GM23338 (cell line): ENCODE measurements at regions not wholly inside any gene's neighbourhood (a gene's known extent, or its start where the extent isn't known, plus 50 kb on each side); places are given as distances from the start of the nearest gene placed in this dataset.

ENCODE experiments used
- ATAC-seq: fragments of 200-7000 bp; cut with Tn5 transposase; 3 replicates; pipeline ENCODE4 v1.9.1; 2020
- DNase-seq: peaks from one replicate; pipeline ENCODE4 v3.0.0-alpha.2; 2015; ENCODE audit warnings: low spot score
- H2AFZ ChIP-seq: fragments of 200-600 bp; sonication (generic); 2 replicates; pipeline ENCODE4 v1.8.0; 2016; ENCODE audit warnings: antibody characterized with exemption, mild to moderate bottlenecking, moderate library complexity
- H3F3A ChIP-seq: fragments of 200-600 bp; sonication (generic); replicated peaks from 2 replicates; pipeline ENCODE4 v1.8.0; 2017; ENCODE audit warnings: antibody characterized with exemption, mixed run types, low read depth
- H3K27ac ChIP-seq: fragments of 200-600 bp; sonication (generic); 2 replicates; pipeline ENCODE4 v1.6.1; 2016; ENCODE audit warnings: low read depth
- H3K27me3 ChIP-seq: fragments of 200-600 bp; sonication (generic); 2 replicates; pipeline ENCODE4 v1.8.0; 2016; ENCODE audit warnings: mild to moderate bottlenecking, mixed run types, moderate library complexity; ENCODE audit not compliant: insufficient read depth
- H3K36me3 ChIP-seq: fragments of 200-600 bp; sonication (generic); 2 replicates; pipeline ENCODE4 v1.8.0; 2016; ENCODE audit warnings: mild to moderate bottlenecking; ENCODE audit not compliant: insufficient read depth
- H3K4me1 ChIP-seq: fragments of 200-600 bp; sonication (generic); 2 replicates; pipeline ENCODE4 v1.8.0; 2016; ENCODE audit warnings: mild to moderate bottlenecking, moderate library complexity; ENCODE audit not compliant: insufficient read depth
- H3K4me2 ChIP-seq: fragments of 200-600 bp; sonication (generic); 2 replicates; pipeline ENCODE4 v1.7.1; 2017; ENCODE audit warnings: mixed run types
- H3K4me3 ChIP-seq: fragments of 200-600 bp; sonication (generic); 2 replicates; pipeline ENCODE4 v1.6.1; 2016; ENCODE audit warnings: mixed run types
- H3K79me2 ChIP-seq: fragments of 200-600 bp; sonication (generic); replicated peaks from 2 replicates; pipeline ENCODE4 v1.8.0; 2017; ENCODE audit warnings: mild to moderate bottlenecking; ENCODE audit not compliant: insufficient read depth
- H3K9me2 ChIP-seq: fragments of 200-600 bp; sonication (generic); 2 replicates; pipeline ENCODE4 v1.8.0; 2017; ENCODE audit not compliant: insufficient read depth
- H4K20me1 ChIP-seq: fragments of 200-600 bp; sonication (generic); replicated peaks from 2 replicates; pipeline ENCODE4 v1.8.0; 2017; ENCODE audit warnings: mild to moderate bottlenecking; ENCODE audit not compliant: insufficient read depth
- H3K27ac Mint-ChIP-seq: 2 replicates; pipeline ENCODE4 v1.8.0; 2020; ENCODE audit warnings: inconsistent platforms, mild to moderate bottlenecking, moderate library complexity, mixed read lengths
- H3K27me3 Mint-ChIP-seq: 3 replicates; pipeline ENCODE4 v1.8.0; 2022; ENCODE audit warnings: low read depth, mild to moderate bottlenecking, moderate library complexity, mixed read lengths, inconsistent platforms; ENCODE audit not compliant: insufficient read depth, poor library complexity
- H3K36me3 Mint-ChIP-seq: 3 replicates; pipeline ENCODE4 v1.8.0; 2021; ENCODE audit warnings: low read depth, mild to moderate bottlenecking, inconsistent platforms, moderate library complexity, mixed read lengths
- H3K4me1 Mint-ChIP-seq: 3 replicates; pipeline ENCODE4 v1.8.0; 2020; ENCODE audit warnings: mild to moderate bottlenecking, inconsistent platforms, mixed read lengths
- H3K4me3 Mint-ChIP-seq: 3 replicates; pipeline ENCODE4 v1.8.0; 2021; ENCODE audit warnings: moderate library complexity, mild to moderate bottlenecking, inconsistent platforms, mixed read lengths
- H3K9me3 Mint-ChIP-seq: 3 replicates; pipeline ENCODE4 v1.8.0; 2020; ENCODE audit warnings: moderate library complexity, mild to moderate bottlenecking, inconsistent platforms, mixed read lengths
- CREB1 ChIP-seq: fragments of 250-450 bp; sonication (Bioruptor Pico); IDR thresholded peaks from 2 replicates; pipeline ENCODE4 v1.5.0; 2020; ENCODE audit warnings: low read depth, mild to moderate bottlenecking, moderate library complexity
- EZH2 ChIP-seq: fragments of 200-600 bp; sonication (generic); IDR thresholded peaks from one replicate; pipeline ENCODE4 v1.8.0; 2017; ENCODE audit warnings: antibody characterized with exemption, mild to moderate bottlenecking, low read depth; ENCODE audit not compliant: unreplicated experiment
- EZH2phosphoT487 ChIP-seq: fragments of 200-600 bp; sonication (generic); IDR thresholded peaks from one replicate; pipeline ENCODE4 v1.8.1; 2018; ENCODE audit warnings: antibody characterized with exemption; ENCODE audit not compliant: unreplicated experiment
- JUNB ChIP-seq: IDR thresholded peaks from one replicate; pipeline ENCODE4 v1.6.1; 2016; ENCODE audit warnings: antibody characterized with exemption; ENCODE audit not compliant: unreplicated experiment
- POLR2AphosphoS5 ChIP-seq: IDR thresholded peaks from 2 replicates; pipeline ENCODE4 v1.6.1; 2016; ENCODE audit warnings: antibody characterized with exemption, low read depth
- ZNF114 ChIP-seq: fragments of 250-450 bp; sonication (Bioruptor Pico); IDR thresholded peaks from 2 replicates; pipeline ENCODE4 v1.5.0; 2020; ENCODE audit warnings: mild to moderate bottlenecking, moderate library complexity
- ZNF331 ChIP-seq: fragments of 250-450 bp; sonication (Bioruptor Pico); IDR thresholded peaks from 2 replicates; pipeline ENCODE4 v1.5.0; 2020; ENCODE audit warnings: low read depth, mild to moderate bottlenecking, moderate library complexity
- TF ChIP-seq, protein P1 (sequence below), 2 experiments: fragments of 200-600 bp in 1 of 2; sonication (generic) in 1 of 2; conservative IDR thresholded peaks; 2 replicates each; pipeline versions ENCODE4 v1.5.1 to v1.6.1; 2016 to 2017; ENCODE audit warnings: antibody characterized with exemption in 2 of 2, low read depth in 2 of 2, mild to moderate bottlenecking in 2 of 2, moderate library complexity in 1 of 2
- TF ChIP-seq, protein P2 (sequence below): IDR thresholded peaks from 2 replicates; pipeline ENCODE4 v1.6.1; 2016; ENCODE audit warnings: antibody characterized with exemption
- TF ChIP-seq, protein P3 (sequence below): IDR thresholded peaks from one replicate; pipeline ENCODE4 v1.6.1; 2018; ENCODE audit warnings: antibody characterized with exemption; ENCODE audit not compliant: unreplicated experiment

DNA sequence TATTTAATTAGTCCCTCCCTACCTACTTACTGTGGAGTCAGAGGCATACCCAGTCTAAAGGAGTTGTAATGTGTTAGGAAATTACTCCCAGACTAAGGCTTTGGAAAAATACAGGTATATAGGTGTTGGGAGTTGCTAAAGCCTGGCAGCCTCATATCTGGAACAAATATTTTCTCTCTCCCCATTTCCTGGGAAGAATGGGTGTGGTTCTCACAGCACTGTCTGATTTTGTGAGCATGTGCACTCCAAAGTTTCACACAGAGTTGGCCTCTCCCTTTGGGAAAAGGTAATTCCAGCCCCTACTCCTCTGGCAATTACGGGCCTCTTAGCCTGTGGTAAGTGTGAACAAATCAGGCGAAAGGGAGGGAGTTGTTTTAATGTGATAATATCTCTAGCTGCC lies 187.0 kb downstream of the MID1IP1 start:
- H3K27me3 ChIP-seq: no peaks in the 10 kb centered on the region
- DNase-seq (no peak), ATAC-seq (no peak)
- H3K4me3 ChIP-seq: no peak overlapping the region
- peaks cover 9% of the 10 kb centered on the region for H3K4me1 Mint-ChIP-seq
- no peaks in the 10 kb centered on the region for H3K79me2 ChIP-seq
- no peak overlapping the region for H3K27ac ChIP-seq
- no peak overlapping the region for H3K4me2 ChIP-seq
- no peaks in the 10 kb centered on the region; the same call in 2 of the 3 replicates for H3K9me3 Mint-ChIP-seq
- no peaks in the 10 kb centered on the region for H3K27me3 Mint-ChIP-seq
- H3K36me3 ChIP-seq: no peaks in the 10 kb centered on the region
- H3K27ac Mint-ChIP-seq: no peak overlapping the region
- H2AFZ ChIP-seq: no peak overlapping the region
- no peaks in the 10 kb centered on the region for H3F3A ChIP-seq
- H3K4me3 Mint-ChIP-seq: no peak overlapping the region
- H3K4me1 ChIP-seq: no peaks in the 10 kb centered on the region
- no peaks in the 10 kb centered on the region for H3K9me2 ChIP-seq
- no peaks in the 10 kb centered on the region for H3K36me3 Mint-ChIP-seq
- H4K20me1 ChIP-seq: no peaks in the 10 kb centered on the region
- no peak for TF ChIP-seq ZNF331 (CRISPR knock-in tag)
- TF ChIP-seq CREB1: no peak

DNA sequence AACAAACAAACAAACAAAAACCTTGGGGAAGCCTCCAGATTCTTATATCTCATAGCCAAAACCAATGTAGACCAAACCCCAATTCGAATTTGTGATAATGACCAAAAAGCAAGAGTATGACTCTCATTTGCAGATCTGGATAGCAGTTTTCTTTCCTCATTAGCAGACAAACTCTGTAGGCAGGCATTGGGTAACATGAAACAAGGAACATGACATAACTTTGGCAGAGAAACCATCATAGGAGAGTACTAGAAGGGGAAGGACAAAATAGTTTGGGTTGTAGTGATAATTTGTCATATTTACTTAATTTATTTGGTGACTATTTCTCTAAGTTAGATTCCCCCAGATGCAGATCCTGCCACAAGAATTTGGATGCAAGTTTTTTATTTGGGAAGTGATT lies 187.8 kb downstream of the MID1IP1 start:
- Histone ChIP-seq H3K36me3 (no peaks in the 10 kb centered on the region), H3K79me2 (no peaks in the 10 kb centered on the region), H3K27me3 (no peaks in the 10 kb centered on the region), H3K27ac (no peak overlapping the region), H3K4me1 (no peaks in the 10 kb centered on the region), H3F3A (no peaks in the 10 kb centered on the region), H4K20me1 (no peaks in the 10 kb centered on the region), H3K9me2 (no peaks in the 10 kb centered on the region), H3K4me2 (no peak overlapping the region), H3K4me3 (no peak overlapping the region), H2AFZ (no peak overlapping the region)
- no peaks in the 10 kb centered on the region for H3K36me3 Mint-ChIP-seq
- no peaks in the 10 kb centered on the region for H3K27me3 Mint-ChIP-seq
- ATAC-seq (no peak), DNase-seq (no peak)
- peaks cover 9% of the 10 kb centered on the region for H3K4me1 Mint-ChIP-seq
- no peak overlapping the region for H3K27ac Mint-ChIP-seq
- H3K9me3 Mint-ChIP-seq: no peaks in the 10 kb centered on the region; the same call in 2 of the 3 replicates
- no peak for TF ChIP-seq EZH2phosphoT487
- H3K4me3 Mint-ChIP-seq: no peak overlapping the region

DNA sequence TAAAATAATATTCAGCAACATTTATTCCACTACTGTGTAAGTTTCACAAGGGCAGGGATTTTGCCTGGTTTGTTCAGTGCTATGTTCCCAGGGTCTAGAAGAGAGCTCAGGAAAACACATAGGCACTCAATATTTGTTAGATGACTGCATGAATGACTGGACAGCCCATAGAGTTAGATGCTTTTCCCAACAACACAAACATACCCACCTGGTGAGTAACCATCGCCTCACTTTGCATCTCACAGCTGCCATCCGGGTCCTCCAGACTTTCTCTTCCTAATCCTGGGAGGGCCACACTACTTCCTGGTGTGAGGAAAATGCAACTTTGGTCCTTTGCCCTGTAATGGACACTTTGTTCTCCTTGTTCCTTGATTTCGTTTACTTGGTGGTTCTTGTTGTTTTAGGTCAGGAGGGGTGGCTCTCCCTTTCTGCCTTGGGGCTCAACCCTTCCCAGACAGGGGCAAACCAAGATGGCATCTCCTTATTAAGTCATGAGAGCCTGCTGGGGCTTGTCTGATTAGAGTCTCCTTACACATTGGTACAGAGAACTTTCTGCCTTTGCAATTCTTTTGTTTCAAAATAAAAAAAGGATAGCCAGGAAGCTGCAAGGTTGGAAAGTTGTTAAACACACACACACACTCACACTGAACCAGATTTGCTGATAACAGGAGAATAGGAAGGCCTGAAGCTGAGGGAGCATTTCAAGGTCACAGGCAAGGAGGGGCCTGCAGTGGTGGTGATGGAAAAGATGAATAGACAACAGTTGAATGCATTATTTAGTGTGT lies 190.6 kb downstream of the MID1IP1 start:
- H3K4me2 ChIP-seq: no peak overlapping the region
- H4K20me1 ChIP-seq: no peaks in the 10 kb centered on the region
- no peaks in the 10 kb centered on the region; the same call in 2 of the 3 replicates for H3K4me1 Mint-ChIP-seq
- no peaks in the 10 kb centered on the region for H3K4me1 ChIP-seq
- H3K9me3 Mint-ChIP-seq: no peaks in the 10 kb centered on the region; the same call in 2 of the 3 replicates
- ATAC-seq (no peak), DNase-seq (no peak)
- no peaks in the 10 kb centered on the region for H3K36me3 ChIP-seq
- H3K27me3 Mint-ChIP-seq: no peaks in the 10 kb centered on the region
- H3K9me2 ChIP-seq: no peaks in the 10 kb centered on the region
- no peaks in the 10 kb centered on the region for H3F3A ChIP-seq
- H3K27ac ChIP-seq: no peak overlapping the region
- no peaks in the 10 kb centered on the region for H3K79me2 ChIP-seq
- no peak for TF ChIP-seq ZNF114 (CRISPR knock-in tag)
- TF ChIP-seq JUNB: no peak
- TF ChIP-seq, protein P1, sequence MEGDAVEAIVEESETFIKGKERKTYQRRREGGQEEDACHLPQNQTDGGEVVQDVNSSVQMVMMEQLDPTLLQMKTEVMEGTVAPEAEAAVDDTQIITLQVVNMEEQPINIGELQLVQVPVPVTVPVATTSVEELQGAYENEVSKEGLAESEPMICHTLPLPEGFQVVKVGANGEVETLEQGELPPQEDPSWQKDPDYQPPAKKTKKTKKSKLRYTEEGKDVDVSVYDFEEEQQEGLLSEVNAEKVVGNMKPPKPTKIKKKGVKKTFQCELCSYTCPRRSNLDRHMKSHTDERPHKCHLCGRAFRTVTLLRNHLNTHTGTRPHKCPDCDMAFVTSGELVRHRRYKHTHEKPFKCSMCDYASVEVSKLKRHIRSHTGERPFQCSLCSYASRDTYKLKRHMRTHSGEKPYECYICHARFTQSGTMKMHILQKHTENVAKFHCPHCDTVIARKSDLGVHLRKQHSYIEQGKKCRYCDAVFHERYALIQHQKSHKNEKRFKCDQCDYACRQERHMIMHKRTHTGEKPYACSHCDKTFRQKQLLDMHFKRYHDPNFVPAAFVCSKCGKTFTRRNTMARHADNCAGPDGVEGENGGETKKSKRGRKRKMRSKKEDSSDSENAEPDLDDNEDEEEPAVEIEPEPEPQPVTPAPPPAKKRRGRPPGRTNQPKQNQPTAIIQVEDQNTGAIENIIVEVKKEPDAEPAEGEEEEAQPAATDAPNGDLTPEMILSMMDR (conservative IDR thresholded peaks at IDR 0.05; ENCODE audit: low read depth in 2 of 2): no peak
- TF ChIP-seq, protein P2, sequence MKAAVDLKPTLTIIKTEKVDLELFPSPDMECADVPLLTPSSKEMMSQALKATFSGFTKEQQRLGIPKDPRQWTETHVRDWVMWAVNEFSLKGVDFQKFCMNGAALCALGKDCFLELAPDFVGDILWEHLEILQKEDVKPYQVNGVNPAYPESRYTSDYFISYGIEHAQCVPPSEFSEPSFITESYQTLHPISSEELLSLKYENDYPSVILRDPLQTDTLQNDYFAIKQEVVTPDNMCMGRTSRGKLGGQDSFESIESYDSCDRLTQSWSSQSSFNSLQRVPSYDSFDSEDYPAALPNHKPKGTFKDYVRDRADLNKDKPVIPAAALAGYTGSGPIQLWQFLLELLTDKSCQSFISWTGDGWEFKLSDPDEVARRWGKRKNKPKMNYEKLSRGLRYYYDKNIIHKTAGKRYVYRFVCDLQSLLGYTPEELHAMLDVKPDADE: no peak
- no peak for TF ChIP-seq EZH2phosphoT487
- TF ChIP-seq ZNF331 (CRISPR knock-in tag): no peak
- TF ChIP-seq, protein P3, sequence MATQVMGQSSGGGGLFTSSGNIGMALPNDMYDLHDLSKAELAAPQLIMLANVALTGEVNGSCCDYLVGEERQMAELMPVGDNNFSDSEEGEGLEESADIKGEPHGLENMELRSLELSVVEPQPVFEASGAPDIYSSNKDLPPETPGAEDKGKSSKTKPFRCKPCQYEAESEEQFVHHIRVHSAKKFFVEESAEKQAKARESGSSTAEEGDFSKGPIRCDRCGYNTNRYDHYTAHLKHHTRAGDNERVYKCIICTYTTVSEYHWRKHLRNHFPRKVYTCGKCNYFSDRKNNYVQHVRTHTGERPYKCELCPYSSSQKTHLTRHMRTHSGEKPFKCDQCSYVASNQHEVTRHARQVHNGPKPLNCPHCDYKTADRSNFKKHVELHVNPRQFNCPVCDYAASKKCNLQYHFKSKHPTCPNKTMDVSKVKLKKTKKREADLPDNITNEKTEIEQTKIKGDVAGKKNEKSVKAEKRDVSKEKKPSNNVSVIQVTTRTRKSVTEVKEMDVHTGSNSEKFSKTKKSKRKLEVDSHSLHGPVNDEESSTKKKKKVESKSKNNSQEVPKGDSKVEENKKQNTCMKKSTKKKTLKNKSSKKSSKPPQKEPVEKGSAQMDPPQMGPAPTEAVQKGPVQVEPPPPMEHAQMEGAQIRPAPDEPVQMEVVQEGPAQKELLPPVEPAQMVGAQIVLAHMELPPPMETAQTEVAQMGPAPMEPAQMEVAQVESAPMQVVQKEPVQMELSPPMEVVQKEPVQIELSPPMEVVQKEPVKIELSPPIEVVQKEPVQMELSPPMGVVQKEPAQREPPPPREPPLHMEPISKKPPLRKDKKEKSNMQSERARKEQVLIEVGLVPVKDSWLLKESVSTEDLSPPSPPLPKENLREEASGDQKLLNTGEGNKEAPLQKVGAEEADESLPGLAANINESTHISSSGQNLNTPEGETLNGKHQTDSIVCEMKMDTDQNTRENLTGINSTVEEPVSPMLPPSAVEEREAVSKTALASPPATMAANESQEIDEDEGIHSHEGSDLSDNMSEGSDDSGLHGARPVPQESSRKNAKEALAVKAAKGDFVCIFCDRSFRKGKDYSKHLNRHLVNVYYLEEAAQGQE: no peak
- no peak for TF ChIP-seq POLR2AphosphoS5
- no peak for TF ChIP-seq EZH2
- H2AFZ ChIP-seq: no peak overlapping the region
- H3K4me3 ChIP-seq: no peak overlapping the region
- H3K36me3 Mint-ChIP-seq: no peaks in the 10 kb centered on the region
- no peak overlapping the region for H3K27ac Mint-ChIP-seq
- no peak overlapping the region for H3K4me3 Mint-ChIP-seq
- H3K27me3 ChIP-seq: no peaks in the 10 kb centered on the region
